UCSD-AML1 (cell line): ENCODE measurements at regions not wholly inside any gene's neighbourhood (a gene's known extent, or its start where the extent isn't known, plus 50 kb on each side); places are given as distances from the start of the nearest gene placed in this dataset.

Experiments
- DNase-seq: peaks from one replicate; lab custom pipeline; 2025; ENCODE audit not compliant: unreplicated experiment; lab: John Stamatoyannopoulos, UW

- no peak for DNase-seq
These were observed 371.9 kb upstream of the ESRRG start for GRCh38 chr1:217095050-217095622.

GRCh38 chr1:217091561-217091960 is 368.3 kb upstream of the ESRRG start:
- no peak for DNase-seq

GRCh38 chr1:217090060-217090911 is 367.1 kb upstream of the ESRRG start:
- DNase-seq = no peak

DNA sequence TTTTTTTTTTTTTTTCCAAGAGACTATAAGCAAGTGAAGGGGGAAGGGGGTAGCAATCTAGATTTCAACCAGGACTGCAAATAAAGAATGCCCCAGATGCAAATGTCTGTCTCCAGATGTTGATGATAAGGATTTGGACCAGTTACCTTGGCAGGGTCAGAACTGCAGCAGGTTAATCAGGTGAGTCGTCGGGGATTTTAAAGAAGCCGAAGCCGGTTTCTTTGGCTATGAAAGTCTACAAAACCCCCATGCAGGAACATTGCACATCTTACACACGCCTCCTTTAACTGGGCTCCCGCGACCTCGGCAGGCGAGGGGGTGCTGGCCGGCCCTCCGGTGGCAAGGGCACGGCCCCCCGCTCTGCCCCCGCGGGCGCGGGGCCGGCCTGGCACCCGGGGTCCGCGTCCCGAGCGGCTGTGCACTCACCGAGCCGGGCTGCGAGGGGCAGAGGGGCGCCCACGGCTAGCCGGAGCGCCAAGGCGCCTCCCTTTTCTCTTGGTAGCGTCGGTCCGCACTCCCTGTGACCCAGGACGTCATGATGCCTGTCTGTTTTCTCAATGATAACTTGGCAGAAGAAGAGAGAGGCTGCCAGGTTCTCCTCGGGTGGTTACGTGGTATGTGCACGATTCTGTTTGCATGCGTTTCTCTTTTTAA is 366.3 kb upstream of the ESRRG start:
- DNase-seq = no peak

DNA sequence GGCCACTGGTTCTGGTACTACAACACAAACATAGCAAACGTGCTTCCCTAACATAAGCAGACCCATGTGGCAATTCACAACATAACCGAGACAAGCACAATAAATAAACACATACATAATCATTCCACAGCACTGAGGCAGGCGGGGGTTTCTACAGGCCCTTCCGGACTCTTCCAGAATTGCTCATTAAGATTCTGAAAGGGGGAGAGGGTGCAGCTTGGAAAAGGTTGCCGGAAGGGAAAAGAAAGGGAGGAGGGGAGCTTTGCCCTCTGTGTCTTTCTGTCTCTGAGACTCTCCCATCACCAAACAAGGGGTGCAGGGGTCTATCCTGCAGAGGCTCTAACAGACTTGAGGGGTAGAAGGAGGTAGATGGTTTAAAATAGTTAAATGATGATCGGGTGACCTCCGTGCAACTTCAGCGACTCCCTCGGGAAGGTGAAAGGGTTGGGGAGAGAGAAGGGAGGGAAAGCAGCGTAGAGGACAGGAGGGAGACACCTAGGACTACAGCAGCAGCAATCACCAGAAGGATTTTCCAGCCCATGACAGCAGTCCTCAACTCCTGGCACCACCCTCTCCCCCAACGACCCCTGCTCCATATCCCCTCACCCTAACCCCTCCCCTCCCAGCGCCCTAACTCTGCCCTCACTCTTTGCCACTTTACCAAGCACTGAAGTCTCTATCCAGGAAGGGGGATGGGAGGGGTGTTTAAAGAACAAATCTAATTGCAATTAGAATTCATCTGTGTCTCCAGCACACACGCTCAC is 365.5 kb upstream of the ESRRG start:
- DNase-seq = no peak

DNA sequence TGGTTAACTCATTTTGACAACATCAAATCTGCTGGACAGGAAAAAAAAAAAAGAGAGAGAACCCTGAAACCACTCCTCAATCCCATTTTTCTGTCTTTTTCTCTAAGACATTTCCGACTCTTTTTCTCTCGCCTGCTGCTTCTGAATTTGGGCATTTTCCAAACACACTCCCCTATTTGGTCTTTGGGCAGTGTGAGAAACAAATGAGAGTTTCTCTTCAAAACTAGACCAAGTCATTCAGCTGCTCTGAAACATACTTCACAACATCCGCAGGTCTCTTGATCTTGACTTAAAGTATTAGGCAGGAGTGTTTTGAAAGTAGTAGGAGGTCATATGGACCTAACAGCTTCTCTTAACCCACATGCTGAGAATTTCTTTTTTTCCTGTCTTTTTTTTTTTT is 364.8 kb upstream of the ESRRG start:
- DNase-seq = no peak

GRCh38 chr1:217079584-217079983 is 356.4 kb upstream of the ESRRG start:
- no peak for DNase-seq

DNA sequence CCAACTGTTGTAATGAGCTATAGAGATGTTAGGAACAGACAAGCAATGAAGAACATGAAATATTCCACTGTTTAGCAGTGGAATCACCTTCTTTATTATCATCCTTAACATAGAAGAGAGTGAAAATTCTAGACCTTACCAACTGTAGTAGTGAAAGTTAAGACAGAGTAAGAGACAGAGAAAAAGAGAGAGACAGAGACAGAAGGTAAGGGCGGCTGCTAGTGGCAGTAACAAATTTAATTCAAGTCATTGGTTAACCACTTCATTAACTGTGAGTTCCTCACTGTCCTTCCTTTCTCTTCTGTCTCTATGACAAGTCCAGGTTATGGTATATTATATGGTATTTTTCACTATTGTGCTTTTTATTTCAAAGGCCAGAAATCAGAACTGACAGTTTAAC is 355.7 kb upstream of the ESRRG start:
- DNase-seq = no peak

DNA sequence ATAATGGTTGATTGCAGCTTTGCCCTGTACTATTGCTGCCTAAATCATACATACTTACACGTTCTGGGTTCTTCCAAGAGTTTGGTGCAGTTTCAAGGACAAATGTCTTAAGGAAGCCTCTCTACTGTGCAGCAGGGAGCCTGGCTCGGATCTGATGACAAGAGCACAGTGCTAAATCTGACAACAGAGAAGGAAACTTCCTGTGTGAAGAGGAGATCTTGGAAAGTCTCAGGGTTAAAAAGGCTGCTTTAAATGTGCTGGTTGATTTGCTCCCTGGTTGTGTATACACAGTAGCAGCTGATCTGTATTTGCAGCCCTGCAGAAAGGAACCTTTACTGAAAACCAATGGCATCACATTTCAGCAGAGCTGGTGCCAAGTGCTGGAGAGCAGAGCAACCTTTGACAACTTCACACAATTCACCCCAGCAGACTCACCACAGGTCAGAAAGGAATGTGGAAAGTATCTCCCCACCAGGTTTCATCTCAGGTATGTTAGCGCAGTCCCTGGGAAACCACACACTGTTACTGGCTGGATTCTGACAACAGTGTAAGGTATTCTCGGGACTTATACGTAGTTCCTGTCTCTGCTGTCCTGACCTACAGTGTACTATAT is 355.0 kb upstream of the ESRRG start:
- DNase-seq = no peak

DNA sequence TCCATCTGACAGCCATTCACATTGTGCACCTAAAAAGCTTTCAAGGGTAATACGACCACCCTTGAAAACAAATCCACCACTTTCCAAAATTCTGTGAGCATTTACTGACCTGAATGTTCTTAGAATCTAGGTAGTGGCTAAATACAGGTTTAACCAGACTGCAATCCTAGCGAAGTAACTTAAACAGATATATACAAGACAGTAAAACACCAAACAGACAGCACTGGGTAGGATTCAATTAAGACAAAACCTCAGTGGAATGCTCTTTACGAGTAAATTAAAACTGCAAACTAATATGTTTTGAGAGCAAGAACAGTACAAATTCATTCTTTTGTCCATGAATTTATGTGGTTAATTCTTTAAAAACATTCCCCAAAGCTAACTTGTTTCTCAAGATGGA is 354.2 kb upstream of the ESRRG start:
- DNase-seq = no peak

DNA sequence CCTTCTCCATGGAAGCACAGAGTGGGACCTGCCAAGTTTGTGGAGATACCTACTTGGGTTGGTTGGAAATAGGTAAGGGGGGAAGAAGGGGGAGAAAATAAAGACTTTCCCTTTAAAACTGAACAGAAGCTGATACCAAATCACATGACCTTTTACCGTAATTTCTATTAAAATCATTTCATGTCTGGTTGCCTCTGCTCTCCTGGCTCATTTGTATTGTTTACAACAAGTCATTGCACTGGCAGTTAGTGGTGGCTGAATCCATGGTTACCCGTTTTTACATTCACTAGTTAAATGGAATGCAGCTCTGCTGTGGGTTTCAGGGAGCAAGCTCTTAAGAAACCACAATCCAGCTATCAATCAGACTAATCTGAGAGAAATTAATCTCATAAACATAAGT is 353.7 kb upstream of the ESRRG start:
- DNase-seq = no peak

DNA sequence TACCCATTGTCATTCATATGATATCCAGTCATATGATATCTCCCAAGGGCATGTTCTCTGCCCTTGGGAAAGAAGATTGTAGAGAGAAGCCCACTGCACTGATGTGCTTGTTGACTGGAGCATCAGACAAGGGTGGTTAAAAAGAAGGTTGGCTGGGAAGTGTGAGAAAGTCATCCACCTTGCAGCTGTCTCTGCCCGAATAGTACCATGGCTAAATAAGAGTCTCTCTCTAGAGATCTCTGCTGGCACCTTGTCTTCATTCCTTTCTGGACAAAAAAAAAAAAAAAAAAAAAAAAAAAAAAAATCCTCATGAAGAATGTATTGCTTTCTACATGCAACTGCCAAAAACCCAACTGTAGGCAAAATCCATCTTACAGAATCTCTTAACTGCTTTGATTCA is 349.7 kb upstream of the ESRRG start:
- DNase-seq = no peak

DNA sequence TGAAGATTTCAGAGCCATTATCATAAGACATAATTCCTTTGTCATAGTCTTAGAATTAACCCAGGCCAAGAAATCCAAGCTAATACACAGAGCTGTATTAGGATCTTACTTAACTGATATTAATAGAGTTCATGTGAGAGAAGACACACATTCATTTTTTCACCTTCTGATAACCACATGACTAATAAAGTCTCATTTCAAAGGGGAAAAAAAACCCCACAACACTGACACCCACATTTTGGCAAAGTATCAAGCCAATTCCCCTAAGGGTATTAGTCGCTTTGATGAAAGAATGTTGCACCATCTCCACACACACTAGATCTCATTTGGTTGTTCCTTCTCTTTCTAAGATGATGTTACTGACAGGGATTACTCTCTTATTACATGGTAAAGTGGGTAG is 344.4 kb upstream of the ESRRG start:
- no peak for DNase-seq

GRCh38 chr1:217066794-217067193 is 343.6 kb upstream of the ESRRG start:
- no peak for DNase-seq

DNA sequence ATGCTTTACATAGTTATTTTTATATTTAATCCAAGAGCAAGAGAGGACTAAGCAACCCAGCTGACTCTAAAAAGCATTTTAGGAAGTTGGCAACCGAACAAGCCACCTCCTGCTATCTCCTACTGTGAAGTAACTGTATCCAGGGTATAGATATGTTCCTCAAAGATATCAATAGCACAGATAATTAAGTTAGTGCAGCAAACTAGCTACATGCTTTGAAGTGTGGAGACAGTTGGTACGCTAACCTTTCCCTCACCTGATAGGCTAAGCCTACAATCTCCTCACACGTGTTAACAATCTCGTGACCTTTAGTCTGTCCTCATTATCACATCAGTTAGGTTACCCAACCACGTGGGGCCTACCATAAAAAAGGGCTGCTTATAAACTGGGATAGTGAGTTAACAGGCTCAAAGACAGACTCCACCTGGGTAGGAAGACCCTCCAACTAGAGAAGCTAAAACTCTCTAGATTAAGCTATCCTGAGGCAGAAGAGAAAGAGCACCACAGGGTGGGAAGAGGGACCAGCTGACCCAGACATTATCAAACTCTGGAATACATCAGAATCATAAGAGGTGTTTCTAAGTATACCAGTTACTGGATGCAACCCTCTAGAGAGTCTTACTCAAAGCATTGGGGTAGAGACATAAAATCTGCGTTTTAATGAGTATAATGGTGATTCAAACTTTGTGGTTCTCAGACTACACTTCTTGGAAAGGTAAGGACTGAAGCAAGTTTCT is 340.1 kb upstream of the ESRRG start:
- no peak for DNase-seq

DNA sequence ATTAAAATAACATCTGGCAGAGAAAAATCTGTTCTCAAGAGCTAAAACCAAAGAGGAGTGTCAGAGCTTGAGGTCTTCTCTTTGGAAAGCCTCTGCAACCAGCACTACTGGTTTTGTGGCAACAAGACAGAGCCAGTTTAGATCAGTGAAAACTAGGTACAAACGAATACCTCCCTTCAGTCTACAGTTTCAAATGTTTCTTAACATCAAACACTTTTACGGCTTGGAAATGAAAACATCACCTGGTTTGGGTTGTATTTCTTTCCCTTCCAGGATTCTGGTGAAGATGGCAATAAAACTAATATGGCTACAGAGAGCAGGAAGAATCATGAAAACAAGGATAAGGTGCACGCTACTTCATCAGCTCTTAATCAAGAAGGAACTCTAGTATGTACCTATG is 339.4 kb upstream of the ESRRG start:
- DNase-seq = no peak

- no peak for DNase-seq
These were observed 336.2 kb upstream of the ESRRG start for GRCh38 chr1:217059401-217059800.

DNA sequence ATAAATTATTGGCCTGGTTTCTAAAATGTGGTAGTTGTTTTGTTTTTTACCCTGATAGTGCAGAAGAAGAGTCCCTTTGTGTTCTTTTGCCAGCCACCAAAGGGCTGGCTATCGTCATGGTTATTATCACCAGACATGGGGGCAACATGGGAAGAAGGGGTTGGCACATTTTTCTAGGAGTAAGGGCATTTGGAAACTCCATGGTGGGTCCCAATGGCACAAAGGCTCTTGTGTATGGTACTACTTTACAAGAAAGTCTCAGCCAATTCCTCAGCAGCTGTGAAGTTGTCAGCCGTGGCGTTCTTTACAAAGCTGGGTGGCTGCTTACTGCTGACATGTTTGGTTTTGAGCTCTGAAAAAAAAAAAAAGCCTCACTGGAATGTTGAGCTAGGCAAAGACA is 330.4 kb upstream of the ESRRG start:
- DNase-seq = no peak

- DNase-seq = no peak
These were observed 329.4 kb upstream of the ESRRG start for GRCh38 chr1:217052626-217053025.

- DNase-seq = no peak
These were observed 329.0 kb upstream of the ESRRG start for GRCh38 chr1:217052196-217052595.

DNA sequence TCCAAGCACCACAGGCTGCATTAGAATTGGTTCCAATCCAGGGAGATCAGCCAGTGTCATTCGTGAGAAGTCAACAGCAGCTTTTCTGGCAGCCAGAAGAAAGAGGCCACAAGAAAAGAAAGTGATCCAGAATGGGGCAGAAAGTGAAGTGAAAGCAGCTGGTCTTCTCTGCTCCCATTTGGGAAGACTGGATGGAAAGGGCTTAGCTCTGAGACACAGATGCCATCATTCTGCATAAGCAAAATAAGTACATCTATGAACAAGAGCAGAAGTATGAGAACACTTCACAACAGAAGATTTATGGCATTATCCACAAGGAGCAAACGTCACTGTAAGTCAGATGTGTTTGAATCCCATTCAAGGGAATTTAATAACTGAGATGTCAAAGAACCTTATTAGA is 326.5 kb upstream of the ESRRG start:
- DNase-seq = no peak
